Prostate gland (tissue), 2 donors: ENCODE measurements at regions not wholly inside any gene's neighbourhood (a gene's known extent, or its start where the extent isn't known, plus 50 kb on each side); places are given as distances from the start of the nearest gene placed in this dataset.

Experiments used
- DNase-seq: peaks from one replicate; pipeline ENCODE4 v3.0.0-alpha.2; 2019; ENCODE audit warnings: low spot score
- H3K27ac ChIP-seq, 2 donors: fragments of 200-600 bp; sonication (generic); 2 replicates each; pipeline ENCODE4 v1.5.1; 2017 to 2019
- H3K27me3 ChIP-seq: fragments of 200-600 bp; sonication (generic); replicated peaks from 2 replicates; pipeline ENCODE4 v1.5.1; 2019; ENCODE audit not compliant: insufficient read depth
- H3K36me3 ChIP-seq, 2 donors: fragments of 200-600 bp; sonication (generic); 1 replicate in 1 of 2; 2 replicates in 1 of 2; pipeline versions ENCODE4 v1.5.1 to v1.8.1; 2017 to 2019
- H3K4me1 ChIP-seq: fragments of 200-600 bp; sonication (generic); replicated peaks from 2 replicates; pipeline ENCODE4 v1.5.1; 2019
- H3K4me3 ChIP-seq, 2 donors: fragments of 200-600 bp; sonication (generic); 2 replicates each; pipeline ENCODE4 v1.5.1; 2017 to 2019
- H3K9me3 ChIP-seq: fragments of 200-600 bp; sonication (generic); 2 replicates; pipeline ENCODE4 v1.5.1; 2017
- POLR2A ChIP-seq: fragments of 450-650 bp; IDR thresholded peaks from one replicate; pipeline ENCODE4 v1.6.1; 2016; ENCODE audit warnings: antibody characterized with exemption, mild to moderate bottlenecking
- POLR2AphosphoS5 ChIP-seq: sonication (generic); formaldehyde crosslinking; IDR thresholded peaks from one replicate; pipeline ENCODE4 v1.6.1; 2017; ENCODE audit warnings: antibody characterized with exemption
- WGBS: methylation state at CpG from one replicate; pipeline ENCODE4 v1.1.5; 2018; 5-methylcytosine and 5-hydroxymethylcytosine counted together
- intact Hi-C: fragments of 100-400 bp; cut with DNase I; formaldehyde crosslinking; loops from one replicate; pipeline ENCODE4 v1.14.2; 2022
- TF ChIP-seq, protein P1 (sequence below), 4 experiments: fragments of 200-600 bp in 2 of 4; fragments of 450-650 bp in 2 of 4; sonication (generic) in 2 of 4; IDR thresholded peaks; 1 replicate in 3 of 4; 2 replicates in 1 of 4; pipeline ENCODE4 v1.5.1; 2016 to 2019; ENCODE audit warnings: antibody characterized with exemption in 4 of 4, mild to moderate bottlenecking in 2 of 4, moderate library complexity in 2 of 4

GRCh38 chr20:57870597-57871236, 160.9 kb upstream of the PMEPA1 start:
- H3K27me3 ChIP-seq: no peaks in the 10 kb centered on the region
- H3K9me3 ChIP-seq: no peaks in the 10 kb centered on the region
- no peaks in the 10 kb centered on the region for H3K4me1 ChIP-seq
- 90% methylated on average over 8 of the region's 8 CpGs for WGBS
- H3K27ac ChIP-seq: no peak overlapping the region
- H3K4me3 ChIP-seq: no peak overlapping the region
- H3K36me3 ChIP-seq: no peaks in the 10 kb centered on the region
- TF ChIP-seq, protein P1, sequence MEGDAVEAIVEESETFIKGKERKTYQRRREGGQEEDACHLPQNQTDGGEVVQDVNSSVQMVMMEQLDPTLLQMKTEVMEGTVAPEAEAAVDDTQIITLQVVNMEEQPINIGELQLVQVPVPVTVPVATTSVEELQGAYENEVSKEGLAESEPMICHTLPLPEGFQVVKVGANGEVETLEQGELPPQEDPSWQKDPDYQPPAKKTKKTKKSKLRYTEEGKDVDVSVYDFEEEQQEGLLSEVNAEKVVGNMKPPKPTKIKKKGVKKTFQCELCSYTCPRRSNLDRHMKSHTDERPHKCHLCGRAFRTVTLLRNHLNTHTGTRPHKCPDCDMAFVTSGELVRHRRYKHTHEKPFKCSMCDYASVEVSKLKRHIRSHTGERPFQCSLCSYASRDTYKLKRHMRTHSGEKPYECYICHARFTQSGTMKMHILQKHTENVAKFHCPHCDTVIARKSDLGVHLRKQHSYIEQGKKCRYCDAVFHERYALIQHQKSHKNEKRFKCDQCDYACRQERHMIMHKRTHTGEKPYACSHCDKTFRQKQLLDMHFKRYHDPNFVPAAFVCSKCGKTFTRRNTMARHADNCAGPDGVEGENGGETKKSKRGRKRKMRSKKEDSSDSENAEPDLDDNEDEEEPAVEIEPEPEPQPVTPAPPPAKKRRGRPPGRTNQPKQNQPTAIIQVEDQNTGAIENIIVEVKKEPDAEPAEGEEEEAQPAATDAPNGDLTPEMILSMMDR (IDR thresholded peaks at IDR 0.05): no peak
- TF ChIP-seq POLR2A (no peak), POLR2AphosphoS5 (no peak)
- DNase-seq: no peak
- intact Hi-C loops: no loop called here

DNA sequence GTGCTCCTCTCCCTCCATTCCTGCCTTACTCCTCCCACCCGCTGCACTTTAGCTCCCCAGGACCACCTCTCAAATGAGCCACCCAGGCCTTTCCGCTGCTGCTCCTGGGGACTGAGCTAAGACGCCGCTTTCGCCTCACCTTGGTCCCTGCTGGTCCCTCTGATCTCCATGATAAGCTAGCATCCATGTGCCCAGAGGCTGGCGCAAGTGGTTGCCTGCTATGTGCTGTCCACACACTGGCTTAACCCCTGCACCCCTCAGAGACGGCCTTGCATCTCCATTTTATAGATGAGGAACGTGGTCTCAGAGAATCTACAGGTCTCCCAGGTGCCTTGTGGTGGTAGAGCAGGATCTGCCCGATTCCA, 160.1 kb upstream of the PMEPA1 start:
- H3K27me3 ChIP-seq: no peaks in the 10 kb centered on the region
- no peak overlapping the region for H3K4me3 ChIP-seq
- no peak overlapping the region for H3K27ac ChIP-seq
- no peak for TF ChIP-seq POLR2A
- TF ChIP-seq, protein P1 (IDR thresholded peaks at IDR 0.05): no peak
- no peak for TF ChIP-seq POLR2AphosphoS5
- H3K4me1 ChIP-seq: no peaks in the 10 kb centered on the region
- no peaks in the 10 kb centered on the region for H3K36me3 ChIP-seq
- DNase-seq: no peak
- H3K9me3 ChIP-seq: no peaks in the 10 kb centered on the region
- intact Hi-C loops: no loop called here
- WGBS: 79% methylated on average over 9 of the region's 9 CpGs

GRCh38 chr20:57869291-57869950, 159.6 kb upstream of the PMEPA1 start:
- TF ChIP-seq POLR2AphosphoS5 (no peak), POLR2A (no peak)
- TF ChIP-seq, protein P1 (IDR thresholded peaks at IDR 0.05): no peak
- 67% methylated on average over 10 of the region's 10 CpGs for WGBS
- H3K27ac ChIP-seq: no peak overlapping the region
- no peak overlapping the region for H3K4me3 ChIP-seq
- no peaks in the 10 kb centered on the region for H3K9me3 ChIP-seq
- H3K27me3 ChIP-seq: no peaks in the 10 kb centered on the region
- no peak for DNase-seq
- no peaks in the 10 kb centered on the region for H3K36me3 ChIP-seq
- no peaks in the 10 kb centered on the region for H3K4me1 ChIP-seq
- intact Hi-C loops: no loop called here

DNA sequence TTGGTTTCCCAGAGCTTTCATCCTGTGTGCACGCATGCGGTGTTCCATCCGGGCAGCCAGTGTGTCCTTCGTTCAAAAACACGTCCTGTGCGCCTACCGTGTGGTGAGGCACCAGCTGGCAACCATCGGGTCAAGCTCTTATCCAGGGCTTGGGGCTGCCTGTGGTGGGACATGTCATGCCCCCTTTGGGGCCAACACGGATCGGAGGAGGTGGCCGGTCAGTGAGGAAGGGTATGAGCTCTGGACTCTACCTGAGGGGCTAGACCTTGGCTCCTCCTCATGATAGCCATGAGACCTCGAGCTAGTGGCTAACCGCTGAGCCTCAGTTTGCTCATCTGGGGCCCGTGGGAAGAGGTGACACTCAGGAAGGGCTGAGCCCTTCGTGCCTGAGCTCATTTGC, 158.5 kb upstream of the PMEPA1 start:
- H3K4me3 ChIP-seq: no peak overlapping the region

More for the DNA sequence above, 158.5 kb upstream of the PMEPA1 start:
- WGBS: 99% methylated on average over 15 of the region's 15 CpGs
- TF ChIP-seq POLR2AphosphoS5: no peak
- TF ChIP-seq POLR2A: no peak
- TF ChIP-seq, protein P1 (IDR thresholded peaks at IDR 0.05): no peak
- no peaks in the 10 kb centered on the region for H3K27me3 ChIP-seq
- no peaks in the 10 kb centered on the region for H3K36me3 ChIP-seq
- no peak overlapping the region for H3K27ac ChIP-seq
- H3K4me1 ChIP-seq: no peaks in the 10 kb centered on the region
- intact Hi-C loops: no loop called here
- no peak for DNase-seq
- H3K9me3 ChIP-seq: no peaks in the 10 kb centered on the region
